ENCODE measurements at regions not wholly inside any gene's neighbourhood (a gene's known extent, or its start where the extent isn't known, plus 50 kb on each side); places are given as distances from the start of the nearest gene placed in this dataset.
"Not testable (repeated sequence)": the region's sequence is repeated elsewhere in the genome, so short reads cannot be mapped to it uniquely, and the experiment has no call there.

- no peak overlapping the region for H3K4me3 ChIP-seq (ENCODE audit: low read length)
- DNase-seq (ENCODE audit: low read depth): no peak
- TF ChIP-seq CTCF (conservative IDR thresholded peaks at IDR 0.05; ENCODE audit: low read length): no peak
These were observed 79.2 kb upstream of the STK39 start for GRCh38 chr2:168326572-168326971.

- no peak overlapping the region for H3K4me3 ChIP-seq (ENCODE audit: low read length)
- no peak for TF ChIP-seq CTCF (conservative IDR thresholded peaks at IDR 0.05; ENCODE audit: low read length)
- no peak for DNase-seq (ENCODE audit: low read depth)
These were observed 79.9 kb upstream of the STK39 start for GRCh38 chr2:168327328-168327727.

GRCh38 chr2:168328421-168328820, 81.0 kb upstream of the STK39 start:
- no peak for TF ChIP-seq CTCF (conservative IDR thresholded peaks at IDR 0.05; ENCODE audit: low read length)
- H3K4me3 ChIP-seq (ENCODE audit: low read length): no peak overlapping the region
- DNase-seq (ENCODE audit: low read depth): no peak

GRCh38 chr2:168330624-168331423, 83.4 kb upstream of the STK39 start:
- no peak for DNase-seq (ENCODE audit: low read depth)
- no peak overlapping the region for H3K4me3 ChIP-seq (ENCODE audit: low read length)
- no peak for TF ChIP-seq CTCF (conservative IDR thresholded peaks at IDR 0.05; ENCODE audit: low read length)

- not testable (repeated sequence) for DNase-seq (ENCODE audit: low read depth)
These were observed 87.9 kb upstream of the STK39 start for GRCh38 chr2:168335254-168335653.

GRCh38 chr2:168336786-168337388, 89.5 kb upstream of the STK39 start:
- DNase-seq (ENCODE audit: low read depth): no peak
- H3K4me3 ChIP-seq (ENCODE audit: low read length): no peak overlapping the region
- TF ChIP-seq CTCF (conservative IDR thresholded peaks at IDR 0.05; ENCODE audit: low read length): no peak

More at GRCh38 chr2:168335254-168335653, 87.9 kb upstream of the STK39 start:
- not testable (repeated sequence) for H3K4me3 ChIP-seq (ENCODE audit: low read length)

- TF ChIP-seq CTCF (conservative IDR thresholded peaks at IDR 0.05; ENCODE audit: low read length): no peak
- no peak overlapping the region for H3K4me3 ChIP-seq (ENCODE audit: low read length)
- no peak for DNase-seq (ENCODE audit: low read depth)
These were observed 90.9 kb upstream of the STK39 start for GRCh38 chr2:168338292-168338691.

All from AG10803 (cell line).